ENCODE measurements at regions not wholly inside any gene's neighbourhood (a gene's known extent, or its start where the extent isn't known, plus 50 kb on each side); places are given as distances from the start of the nearest gene placed in this dataset.

DNA sequence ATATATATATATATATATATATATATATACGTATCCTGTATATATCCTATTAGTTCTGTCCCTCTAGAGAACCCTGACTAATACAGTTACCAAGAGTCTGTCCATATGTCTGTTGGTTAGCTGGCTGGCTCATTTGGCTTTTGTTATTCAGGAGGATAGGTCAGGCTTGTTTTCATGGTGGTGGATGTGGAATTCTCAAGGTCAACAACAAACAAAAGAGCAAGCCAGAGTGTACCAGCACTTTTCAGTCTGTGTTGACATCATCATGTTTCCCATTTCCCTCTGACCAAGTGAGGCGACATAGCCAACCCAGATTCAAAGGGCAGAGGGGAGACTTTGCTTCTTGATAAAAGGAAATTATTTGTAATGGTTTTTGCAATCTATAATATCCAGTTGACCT lies 88.5 kb upstream of the PTCHD4 start:
- Mint-ChIP-seq H3K27ac (ENCODE audit: unreplicated experiment) (no peak overlapping the region), H3K4me3 (ENCODE audit: unreplicated experiment) (no peak overlapping the region), H3K36me3 (ENCODE audit: low read depth, unreplicated experiment) (peaks cover 3% of the 10 kb centered on the region), H3K27me3 (ENCODE audit: unreplicated experiment) (no peaks in the 10 kb centered on the region), H3K9me3 (ENCODE audit: unreplicated experiment) (no peaks in the 10 kb centered on the region), H3K4me1 (ENCODE audit: unreplicated experiment) (no peaks in the 10 kb centered on the region)
- no peak for DNase-seq (ENCODE audit: low spot score)
- TF ChIP-seq CTCF (IDR thresholded peaks at IDR 0.05; ENCODE audit: unreplicated experiment): no peak

- peaks cover 7% of the 10 kb centered on the region for H3K4me1 Mint-ChIP-seq (ENCODE audit: unreplicated experiment)
- DNase-seq (ENCODE audit: low spot score): no peak
- TF ChIP-seq CTCF (IDR thresholded peaks at IDR 0.05; ENCODE audit: unreplicated experiment): no peak
- H3K4me3 Mint-ChIP-seq (ENCODE audit: unreplicated experiment): no peak overlapping the region
- H3K9me3 Mint-ChIP-seq (ENCODE audit: unreplicated experiment): no peaks in the 10 kb centered on the region
- H3K27ac Mint-ChIP-seq (ENCODE audit: unreplicated experiment): no peak overlapping the region
- peaks cover 3% of the 10 kb centered on the region for H3K36me3 Mint-ChIP-seq (ENCODE audit: low read depth, unreplicated experiment)
- no peaks in the 10 kb centered on the region for H3K27me3 Mint-ChIP-seq (ENCODE audit: unreplicated experiment)
Measured at GRCh38 chr6:48197941-48198340, 86.9 kb upstream of the PTCHD4 start.

DNA sequence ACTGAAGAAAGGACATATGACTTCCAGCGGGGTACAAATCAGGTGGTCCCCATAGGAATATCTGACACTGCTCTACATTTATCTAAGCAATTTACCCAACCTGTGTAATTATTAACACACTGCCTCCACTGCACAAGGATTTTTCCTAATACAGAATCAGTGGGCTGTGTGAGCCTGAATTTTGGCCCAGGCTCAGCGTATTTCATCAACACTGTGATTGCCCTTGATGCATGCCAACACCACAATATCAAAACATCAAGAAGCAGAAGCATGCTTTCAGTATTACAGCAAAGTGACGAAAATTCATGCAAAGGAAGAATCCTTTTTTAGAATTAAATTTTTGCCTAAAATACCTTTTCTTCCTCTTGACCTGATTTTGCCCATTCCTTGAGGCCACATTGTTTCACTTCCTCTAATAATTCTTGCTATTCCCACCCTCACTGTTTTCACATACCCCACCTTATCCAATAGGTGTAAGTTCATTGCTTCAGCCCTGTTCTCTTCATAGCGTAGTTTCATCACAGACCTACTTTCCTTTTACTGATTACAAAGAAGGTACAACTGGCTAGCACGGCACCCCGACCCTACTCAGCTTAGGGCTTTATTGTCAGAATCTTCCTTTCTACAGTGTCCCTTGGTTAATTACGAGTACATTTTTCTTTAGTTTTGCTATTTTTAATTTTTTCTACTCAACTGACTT lies 83.7 kb upstream of the PTCHD4 start:
- peaks cover 7% of the 10 kb centered on the region for H3K4me1 Mint-ChIP-seq (ENCODE audit: unreplicated experiment)
- H3K36me3 Mint-ChIP-seq (ENCODE audit: low read depth, unreplicated experiment): no peaks in the 10 kb centered on the region
- no peak for DNase-seq (ENCODE audit: low spot score)
- no peak overlapping the region for H3K4me3 Mint-ChIP-seq (ENCODE audit: unreplicated experiment)
- no peaks in the 10 kb centered on the region for H3K27me3 Mint-ChIP-seq (ENCODE audit: unreplicated experiment)
- no peak for TF ChIP-seq CTCF (IDR thresholded peaks at IDR 0.05; ENCODE audit: unreplicated experiment)
- no peaks in the 10 kb centered on the region for H3K9me3 Mint-ChIP-seq (ENCODE audit: unreplicated experiment)
- H3K27ac Mint-ChIP-seq (ENCODE audit: unreplicated experiment): no peak overlapping the region

DNA sequence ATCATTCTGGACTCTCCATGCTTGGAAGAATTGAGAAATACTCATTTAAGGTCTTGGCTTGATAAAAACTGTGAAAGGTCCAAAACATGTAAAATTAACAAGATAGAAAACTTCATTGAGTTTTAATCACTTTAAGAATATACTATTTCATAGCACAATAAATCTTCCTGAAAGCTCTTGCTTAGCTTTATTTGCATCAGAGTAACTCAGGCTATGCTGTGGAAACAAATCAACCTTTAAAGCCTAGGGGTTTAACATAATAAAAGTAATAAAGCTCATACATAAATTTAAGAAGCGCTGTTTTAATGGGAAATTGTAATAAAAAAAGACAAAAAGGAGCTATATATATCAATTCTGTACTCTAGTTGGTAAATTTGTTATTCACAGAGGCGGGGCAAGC lies 77.2 kb upstream of the PTCHD4 start:
- TF ChIP-seq CTCF (IDR thresholded peaks at IDR 0.05; ENCODE audit: unreplicated experiment): no peak
- Mint-ChIP-seq H3K27me3 (ENCODE audit: unreplicated experiment) (no peaks in the 10 kb centered on the region), H3K27ac (ENCODE audit: unreplicated experiment) (no peak overlapping the region), H3K9me3 (ENCODE audit: unreplicated experiment) (no peaks in the 10 kb centered on the region), H3K4me1 (ENCODE audit: unreplicated experiment) (peaks cover 1% of the 10 kb centered on the region), H3K36me3 (ENCODE audit: low read depth, unreplicated experiment) (no peaks in the 10 kb centered on the region), H3K4me3 (ENCODE audit: unreplicated experiment) (no peak overlapping the region)
- DNase-seq (ENCODE audit: low spot score): no peak

GRCh38 chr6:48186746-48187145 lies 75.7 kb upstream of the PTCHD4 start:
- H3K36me3 Mint-ChIP-seq (ENCODE audit: low read depth, unreplicated experiment): no peaks in the 10 kb centered on the region
- TF ChIP-seq CTCF (IDR thresholded peaks at IDR 0.05; ENCODE audit: unreplicated experiment): no peak
- no peak overlapping the region for H3K4me3 Mint-ChIP-seq (ENCODE audit: unreplicated experiment)
- H3K27ac Mint-ChIP-seq (ENCODE audit: unreplicated experiment): no peak overlapping the region
- no peaks in the 10 kb centered on the region for H3K9me3 Mint-ChIP-seq (ENCODE audit: unreplicated experiment)
- H3K27me3 Mint-ChIP-seq (ENCODE audit: unreplicated experiment): no peaks in the 10 kb centered on the region
- DNase-seq (ENCODE audit: low spot score): no peak
- H3K4me1 Mint-ChIP-seq (ENCODE audit: unreplicated experiment): no peaks in the 10 kb centered on the region
